AG04449 (cell line): ENCODE measurements at regions not wholly inside any gene's neighbourhood (a gene's known extent, or its start where the extent isn't known, plus 50 kb on each side); places are given as distances from the start of the nearest gene placed in this dataset.

ENCODE experiments used
- CTCF ChIA-PET: fragments of 350-600 bp; formaldehyde crosslinking; extraction: SDS; loops from one replicate; lab custom pipeline; 2021; ENCODE audit warnings: antibody characterized with exemption; lab: Yijun Ruan, JAX
- POLR2A ChIA-PET: fragments of 400-600, 350-600 bp; formaldehyde crosslinking; extraction: SDS; loops from one replicate; lab custom pipeline; 2020; ENCODE audit warnings: antibody characterized with exemption, inconsistent platforms; lab: Yijun Ruan, JAX
- DNase-seq: peaks from one replicate; pipeline ENCODE4 v3.0.0-alpha.2; 2010; ENCODE audit warnings: low read depth, low spot score
- H3K4me3 ChIP-seq: 2 replicates; pipeline ENCODE4 v1.5.1; 2011; ENCODE audit warnings: low read depth, mild to moderate bottlenecking, control low read depth, low read length
- CTCF ChIP-seq: IDR thresholded peaks from one replicate; pipeline ENCODE4 v1.5.1; 2011; ENCODE audit warnings: mild to moderate bottlenecking, moderate library complexity, low read length, control low read depth, inconsistent platforms; ENCODE audit not compliant: insufficient read depth; ENCODE audit errors: missing control alignments

GRCh38 chr10:47230957-47231356 lies 69.0 kb upstream of the GDF10 start:
- no peak for DNase-seq
- TF ChIP-seq CTCF, result no peak
- ChIA-PET POLR2A (no interaction called here), CTCF (no interaction called here)
- no peak overlapping the region for H3K4me3 ChIP-seq

- H3K4me3 ChIP-seq, result no peak overlapping the region
- POLR2A ChIA-PET, result no interaction called here
- no peak for TF ChIP-seq CTCF
- CTCF ChIA-PET, result no interaction called here
- no peak for DNase-seq
Observed at GRCh38 chr10:47231414-47231813, 68.6 kb upstream of the GDF10 start.

- TF ChIP-seq CTCF, result no peak
- no peak for DNase-seq
- ChIA-PET CTCF (no interaction called here), POLR2A (no interaction called here)
- no peak overlapping the region for H3K4me3 ChIP-seq
Observed at GRCh38 chr10:47233631-47234030, 66.4 kb upstream of the GDF10 start.

GRCh38 chr10:47235484-47235883 lies 64.5 kb upstream of the GDF10 start:
- DNase-seq, result no peak
- H3K4me3 ChIP-seq, result no peak overlapping the region
- CTCF ChIA-PET, result no interaction called here
- no peak for TF ChIP-seq CTCF
- POLR2A ChIA-PET, result no interaction called here

GRCh38 chr10:47237316-47238260 lies 62.4 kb upstream of the GDF10 start:
- POLR2A ChIA-PET, result no interaction called here
- CTCF ChIA-PET, result interaction anchor here (1.5 kb wide), 1 partner anchor 192 kb away, joined by 3 read pairs; no protein-coding TSS in a partner anchor
- no peak for DNase-seq
- TF ChIP-seq CTCF, result no peak
- no peak overlapping the region for H3K4me3 ChIP-seq

GRCh38 chr10:47238331-47239095 lies 61.5 kb upstream of the GDF10 start:
- ChIA-PET POLR2A (no interaction called here), CTCF (interaction anchor here (1.5 kb wide), 1 partner anchor 193 kb away, joined by 3 read pairs; no protein-coding TSS in a partner anchor)

More at GRCh38 chr10:47238331-47239095, 61.5 kb upstream of the GDF10 start:
- H3K4me3 ChIP-seq, result no peak overlapping the region
- TF ChIP-seq CTCF, result no peak
- DNase-seq, result no peak
